WI38 (cell line): ENCODE measurements at regions not wholly inside any gene's neighbourhood (a gene's known extent, or its start where the extent isn't known, plus 50 kb on each side); places are given as distances from the start of the nearest gene placed in this dataset.
"Not testable (repeated sequence)": the region's sequence is repeated elsewhere in the genome, so short reads cannot be mapped to it uniquely, and the experiment has no call there.

Source experiments
- H3K4me3 ChIP-seq: 2 replicates; pipeline ENCODE4 v1.5.1; 2011; ENCODE audit warnings: low read depth, mild to moderate bottlenecking, control low read depth, low read length
- CTCF ChIP-seq: IDR thresholded peaks from 2 replicates; pipeline ENCODE4 v1.5.1; 2012; ENCODE audit warnings: low read depth, mild to moderate bottlenecking, control low read depth, low read length

- TF ChIP-seq CTCF, result no peak
- no peak overlapping the region for H3K4me3 ChIP-seq
These were observed 60.0 kb downstream of the DMAC1 start for GRCh38 chr9:7739595-7739994.

- TF ChIP-seq CTCF, result no peak
- no peak overlapping the region for H3K4me3 ChIP-seq
These were observed 64.3 kb downstream of the DMAC1 start for GRCh38 chr9:7735311-7735710.

GRCh38 chr9:7730164-7730445, 69.5 kb downstream of the DMAC1 start:
- TF ChIP-seq CTCF, result no peak
- no peak overlapping the region for H3K4me3 ChIP-seq

- TF ChIP-seq CTCF, result no peak
- no peak overlapping the region for H3K4me3 ChIP-seq
These were observed 70.0 kb downstream of the DMAC1 start for GRCh38 chr9:7729371-7730163.

GRCh38 chr9:7721291-7721690, 78.3 kb downstream of the DMAC1 start:
- no peak overlapping the region for H3K4me3 ChIP-seq
- TF ChIP-seq CTCF, result no peak

GRCh38 chr9:7713088-7713487, 86.5 kb downstream of the DMAC1 start:
- H3K4me3 ChIP-seq, result not testable (repeated sequence)

GRCh38 chr9:7710686-7711085, 88.9 kb downstream of the DMAC1 start:
- H3K4me3 ChIP-seq, result no peak overlapping the region
- TF ChIP-seq CTCF, result no peak

GRCh38 chr9:7707934-7708333, 91.6 kb downstream of the DMAC1 start:
- TF ChIP-seq CTCF, result no peak

More at GRCh38 chr9:7707934-7708333, 91.6 kb downstream of the DMAC1 start:
- H3K4me3 ChIP-seq, result no peak overlapping the region
